Prostate gland (tissue), 2 donors: ENCODE measurements at regions not wholly inside any gene's neighbourhood (a gene's known extent, or its start where the extent isn't known, plus 50 kb on each side); places are given as distances from the start of the nearest gene placed in this dataset.

ENCODE experiments used
- CTCF ChIP-seq, 4 experiments: fragments of 200-600 bp in 2 of 4; fragments of 450-650 bp in 2 of 4; sonication (generic) in 2 of 4; IDR thresholded peaks; 1 replicate in 3 of 4; 2 replicates in 1 of 4; pipeline ENCODE4 v1.5.1; 2016 to 2019; ENCODE audit warnings: antibody characterized with exemption in 4 of 4, mild to moderate bottlenecking in 2 of 4, moderate library complexity in 2 of 4
- POLR2A ChIP-seq: fragments of 450-650 bp; IDR thresholded peaks from one replicate; pipeline ENCODE4 v1.6.1; 2016; ENCODE audit warnings: antibody characterized with exemption, mild to moderate bottlenecking

DNA sequence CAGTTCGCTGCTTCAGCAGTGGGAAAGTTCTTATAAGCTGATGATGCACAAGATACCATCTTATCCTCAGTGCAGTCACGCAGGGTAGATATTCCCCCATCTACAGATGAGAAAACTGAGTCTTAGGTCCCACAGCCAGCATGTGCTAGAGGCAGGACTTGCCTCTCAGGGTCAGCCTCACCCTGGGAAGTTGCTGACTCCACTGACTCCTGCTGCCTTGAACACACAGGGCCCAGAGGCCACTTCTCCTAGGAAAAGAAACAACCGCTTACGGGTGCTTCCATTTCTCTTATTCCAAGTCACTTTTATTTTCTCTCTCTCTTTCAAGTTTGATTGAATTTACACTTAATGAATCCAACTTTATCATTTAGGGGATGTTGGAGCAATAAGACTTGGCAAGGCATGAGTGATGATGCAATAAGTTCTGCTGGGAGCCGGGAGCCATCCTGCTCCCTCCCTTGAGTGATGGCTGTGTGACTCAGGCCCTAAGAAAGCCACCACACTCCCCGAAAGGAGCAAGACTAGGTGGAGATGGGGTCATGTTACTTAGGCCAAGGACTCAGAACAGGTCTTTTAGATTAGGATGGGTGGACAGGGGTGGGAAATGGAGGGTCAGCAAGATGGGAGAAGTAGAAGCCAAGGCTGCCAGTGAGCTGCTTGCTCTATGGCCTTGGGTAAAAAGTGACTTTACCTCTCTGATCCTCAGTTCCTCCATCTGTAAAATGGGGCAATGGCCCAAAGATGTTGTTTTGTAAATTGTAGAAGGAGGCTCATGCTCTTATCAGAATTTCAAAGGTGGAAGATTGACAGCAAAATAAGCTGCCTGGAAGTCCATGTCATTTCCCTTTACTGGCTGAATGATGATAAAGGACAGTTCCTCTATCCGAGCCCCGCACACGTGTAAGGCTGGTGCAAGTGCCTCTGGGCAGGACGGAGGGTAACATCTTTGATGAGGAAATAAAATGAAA, 67.4 kb upstream of the ZNF618 start:
- TF ChIP-seq CTCF (IDR thresholded peaks at IDR 0.05) (no peak), POLR2A (no peak)
